Esophagus (tissue), 2 donors: ENCODE measurements at regions not wholly inside any gene's neighbourhood (a gene's known extent, or its start where the extent isn't known, plus 50 kb on each side); places are given as distances from the start of the nearest gene placed in this dataset.

Experiments used
- H3K27ac ChIP-seq, 2 donors: one replicate each; pipeline ENCODE4 v1.5.1; 2013; ENCODE audit warnings: low read depth in 2 of 2, mild to moderate bottlenecking in 2 of 2, inconsistent platforms in 1 of 2, low read length in 1 of 2, moderate library complexity in 1 of 2
- H3K27me3 ChIP-seq, 2 donors: one replicate each; pipeline ENCODE4 v1.6.1; 2013; ENCODE audit warnings: low read length in 2 of 2, control low read depth in 1 of 2, mild to moderate bottlenecking in 1 of 2; ENCODE audit not compliant: insufficient read depth in 2 of 2, control insufficient read depth in 1 of 2
- H3K36me3 ChIP-seq, 2 donors: one replicate each; pipeline ENCODE4 v1.6.1; 2013; ENCODE audit warnings: low read length in 1 of 2; ENCODE audit not compliant: control insufficient read depth in 2 of 2, insufficient read depth in 2 of 2
- H3K4me1 ChIP-seq, 2 donors: one replicate each; pipeline ENCODE4 v1.6.1; 2013; ENCODE audit warnings: low read length in 1 of 2; ENCODE audit not compliant: control insufficient read depth in 2 of 2, insufficient read depth in 2 of 2
- H3K4me3 ChIP-seq, 2 donors: one replicate each; pipeline ENCODE4 v1.5.1; 2013; ENCODE audit warnings: low read length in 2 of 2, mild to moderate bottlenecking in 2 of 2, low read depth in 1 of 2, moderate library complexity in 1 of 2
- H3K9me3 ChIP-seq, 2 donors: one replicate each; pipeline ENCODE4 v1.6.1; 2013; ENCODE audit warnings: mild to moderate bottlenecking in 2 of 2, low read depth in 1 of 2, low read length in 1 of 2, moderate library complexity in 1 of 2; ENCODE audit not compliant: control insufficient read depth in 2 of 2, insufficient read depth in 1 of 2
- WGBS, 2 donors: extraction: QIAGEN DNeasy Blood & Tissue Kit; methylation state at CpG; one replicate each; pipeline ENCODE4 v1.1.7; 2013; 5-methylcytosine and 5-hydroxymethylcytosine counted together
- donor health status: healthy with polysubstance abuse.
- donor health status: Bipolar disorder and iron deficiency.

DNA sequence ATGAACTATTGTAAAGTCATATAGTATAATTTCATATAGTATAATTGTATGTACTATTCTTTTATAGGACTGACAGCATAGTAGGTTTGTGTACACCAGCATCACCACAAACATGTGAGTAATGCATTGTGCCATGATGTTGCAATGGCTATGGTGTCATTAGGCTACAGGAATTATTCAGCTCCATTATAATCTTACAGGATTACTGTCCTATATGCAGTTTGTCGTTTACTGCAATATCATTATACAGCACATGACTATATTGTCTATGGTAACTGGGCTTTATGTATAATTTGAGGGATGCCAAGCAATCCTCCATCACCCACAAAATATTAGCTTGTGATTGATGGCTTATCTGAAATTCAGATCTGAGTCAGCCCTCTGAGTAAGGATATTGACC lies 54.2 kb upstream of the PBX1 start:
- no peaks in the 10 kb centered on the region for H3K4me1 ChIP-seq
- no peaks in the 10 kb centered on the region for H3K36me3 ChIP-seq
- no peak overlapping the region for H3K4me3 ChIP-seq
- H3K27me3 ChIP-seq, result no peaks in the 10 kb centered on the region
- H3K9me3 ChIP-seq, result no peaks in the 10 kb centered on the region
- H3K27ac ChIP-seq, result no peak overlapping the region
- 48 to 66% methylated on average over 1 of the region's 1 CpG for WGBS, 2 donors
